B cell (primary cell): ENCODE measurements at regions not wholly inside any gene's neighbourhood (a gene's known extent, or its start where the extent isn't known, plus 50 kb on each side); places are given as distances from the start of the nearest gene placed in this dataset.

ENCODE experiments used
- ATAC-seq: fragments of 200-7000 bp; cut with Tn5 transposase; one replicate; pipeline ENCODE4 v1.10.0; 2021; ENCODE audit warnings: low read depth, mild to moderate bottlenecking, moderate number of reproducible peaks, moderate library complexity
- CTCF ChIA-PET: fragments of 350-600 bp; sonication (Branson Sonifier 250); formaldehyde crosslinking; loops from one replicate; lab custom pipeline; 2021; ENCODE audit warnings: antibody characterized with exemption, inconsistent platforms; lab: Charles Lee
- POLR2A ChIA-PET: fragments of 350-600 bp; sonication (Branson Sonifier 250); formaldehyde crosslinking; loops from one replicate; lab custom pipeline; 2021; ENCODE audit warnings: antibody characterized with exemption; lab: Charles Lee
- DNase-seq: peaks from one replicate; pipeline ENCODE4 v3.0.0; 2013
- H2AFZ ChIP-seq: 2 replicates; pipeline ENCODE4 v1.6.1; 2012; ENCODE audit warnings: mild to moderate bottlenecking, low read depth, low read length; ENCODE audit not compliant: insufficient read depth, poor library complexity, severe bottlenecking
- H3K27ac ChIP-seq, 2 donors: 1 replicate in 1 of 2; 2 replicates in 1 of 2; pipeline ENCODE4 v1.5.1; 2012 to 2013; ENCODE audit warnings: low read length in 2 of 2, mild to moderate bottlenecking in 2 of 2, moderate library complexity in 1 of 2
- H3K27me3 ChIP-seq, 4 experiments: fragments of 200-600 bp in 1 of 4; sonication (generic) in 1 of 4; replicated peaks in 1 of 4; 1 replicate in 2 of 4; 2 replicates in 2 of 4; pipeline versions ENCODE4 v1.6.1 to v1.7.0; 2013 to 2016; ENCODE audit warnings: low read length in 3 of 4, mild to moderate bottlenecking in 2 of 4, mixed read lengths in 1 of 4, moderate library complexity in 1 of 4; ENCODE audit not compliant: insufficient read depth in 4 of 4, control insufficient read depth in 3 of 4; ENCODE audit errors: control extremely low read depth in 1 of 4
- H3K36me3 ChIP-seq, 2 experiments: replicated peaks in 1 of 2; 1 replicate in 1 of 2; 2 replicates in 1 of 2; pipeline versions ENCODE4 v1.6.1 to v1.7.1; 2013; ENCODE audit warnings: low read length in 1 of 2; ENCODE audit not compliant: insufficient read depth in 2 of 2, control insufficient read depth in 1 of 2; ENCODE audit errors: control extremely low read depth in 1 of 2, extremely low read depth in 1 of 2
- H3K4me1 ChIP-seq, 2 donors: fragments of 200-600 bp in 1 of 2; sonication (generic) in 1 of 2; 1 replicate in 1 of 2; 2 replicates in 1 of 2; pipeline versions ENCODE4 v1.5.1 to v1.6.1; 2013 to 2017; ENCODE audit warnings: low read length in 2 of 2; ENCODE audit not compliant: control insufficient read depth in 2 of 2, insufficient read depth in 2 of 2
- H3K4me2 ChIP-seq: replicated peaks from 2 replicates; pipeline ENCODE3; 2012; ENCODE audit warnings: mild to moderate bottlenecking, low read depth, low read length; ENCODE audit not compliant: poor library complexity, severe bottlenecking
- H3K4me3 ChIP-seq, 5 experiments: fragments of 200-600 bp in 1 of 5; sonication (generic) in 1 of 5; 1 replicate in 3 of 5; 2 replicates in 2 of 5; pipeline versions ENCODE4 v1.5.1 to v1.7.0; 2011 to 2016; ENCODE audit warnings: low read length in 4 of 5, mild to moderate bottlenecking in 4 of 5, low read depth in 2 of 5, control low read depth in 1 of 5, moderate library complexity in 1 of 5; ENCODE audit not compliant: insufficient read depth in 1 of 5; ENCODE audit errors: control extremely low read depth in 1 of 5, extremely low read depth in 1 of 5
- H3K79me2 ChIP-seq: fragments of 200-600 bp; sonication (generic); one replicate; pipeline ENCODE4 v1.6.0; 2016; ENCODE audit warnings: low read length; ENCODE audit not compliant: control insufficient read depth, insufficient read depth
- H3K9ac ChIP-seq: fragments of 200-600 bp; sonication (generic); 2 replicates; pipeline ENCODE4 v1.6.1; 2017; ENCODE audit warnings: mild to moderate bottlenecking, low read length, moderate library complexity
- H3K9me3 ChIP-seq, 3 donors: one replicate each; pipeline versions ENCODE4 v1.6.1 to v1.7.1; 2013; ENCODE audit warnings: low read length in 2 of 3; ENCODE audit not compliant: control insufficient read depth in 2 of 3, insufficient read depth in 1 of 3; ENCODE audit errors: control extremely low read depth in 1 of 3
- H4K20me1 ChIP-seq: 2 replicates; pipeline ENCODE4 v1.6.0; 2012; ENCODE audit warnings: mild to moderate bottlenecking, low read length; ENCODE audit not compliant: insufficient read depth, control insufficient read depth, poor library complexity, severe bottlenecking
- H3K27ac Mint-ChIP-seq: one replicate; pipeline ENCODE4 v1.8.0; 2021; ENCODE audit warnings: mixed read lengths
- H3K27me3 Mint-ChIP-seq: one replicate; pipeline ENCODE4 v1.8.0; 2021; ENCODE audit warnings: mixed read lengths
- H3K4me1 Mint-ChIP-seq: one replicate; pipeline ENCODE4 v1.8.0; 2021; ENCODE audit warnings: mixed read lengths
- H3K4me3 Mint-ChIP-seq: one replicate; pipeline ENCODE4 v1.8.0; 2021; ENCODE audit warnings: mixed read lengths
- H3K9me3 Mint-ChIP-seq: one replicate; pipeline ENCODE4 v1.8.0; 2022; ENCODE audit warnings: mixed read lengths; ENCODE audit not compliant: insufficient read depth
- EZH2 ChIP-seq: IDR thresholded peaks from 2 replicates; pipeline ENCODE4 v1.6.1; 2012; ENCODE audit warnings: borderline replicate concordance, low read depth, mild to moderate bottlenecking, moderate library complexity, low read length; ENCODE audit not compliant: insufficient read depth, poor library complexity, severe bottlenecking
- WGBS: methylation state at CpG from one replicate; pipeline ENCODE4 v1.1.5; 2013; ENCODE audit warnings: missing lambda C conversion rate; ENCODE audit not compliant: insufficient coverage; 5-methylcytosine and 5-hydroxymethylcytosine counted together
- intact Hi-C: fragments of 100-400 bp; cut with micrococcal nuclease; formaldehyde crosslinking; loops from one replicate; pipeline ENCODE4 v1.10.0; 2022
- TF ChIP-seq, protein P1 (sequence below): fragments of 200-600 bp; IDR thresholded peaks from one replicate; pipeline ENCODE4 v1.8.0; 2022; ENCODE audit warnings: antibody characterized with exemption, mild to moderate bottlenecking

DNA sequence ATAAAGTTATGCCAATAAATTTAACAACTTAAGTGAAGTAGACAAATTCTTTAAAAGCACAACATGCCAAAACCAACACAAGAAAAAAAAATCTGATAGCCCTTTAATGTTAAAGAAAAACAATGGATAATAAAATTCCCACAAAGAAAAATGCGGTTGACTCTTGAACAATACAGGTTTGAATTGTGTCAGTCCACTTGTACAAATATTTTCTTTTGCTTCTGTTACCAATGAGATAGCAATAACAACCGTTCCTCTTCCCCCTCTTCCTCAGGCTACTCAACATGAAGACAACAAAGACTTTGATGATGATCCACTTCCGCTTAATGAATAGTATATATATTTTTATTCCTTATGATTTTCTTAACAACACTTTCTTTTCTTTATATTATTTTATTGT lies 283.9 kb upstream of the MAN1A1 start:
- DNase-seq (no peak), ATAC-seq (no peak)
- no peaks in the 10 kb centered on the region for H3K27me3 Mint-ChIP-seq
- Histone ChIP-seq H3K79me2 (no peaks in the 10 kb centered on the region), H3K4me1 (no peaks in the 10 kb centered on the region), H3K27ac (no peak overlapping the region), H3K27me3 (no peaks in the 10 kb centered on the region), H3K36me3 (no peaks in the 10 kb centered on the region), H2AFZ (no peak overlapping the region), H4K20me1 (no peaks in the 10 kb centered on the region), H3K4me3 (no peak overlapping the region), H3K9ac (no peak overlapping the region), H3K9me3 (peaks cover 0 to 2% (median 0%) of the 10 kb centered on the region in 3 donors), H3K4me2 (no peak overlapping the region)
- H3K4me3 Mint-ChIP-seq, result no peak overlapping the region
- TF ChIP-seq EZH2, result no peak
- TF ChIP-seq, protein P1, sequence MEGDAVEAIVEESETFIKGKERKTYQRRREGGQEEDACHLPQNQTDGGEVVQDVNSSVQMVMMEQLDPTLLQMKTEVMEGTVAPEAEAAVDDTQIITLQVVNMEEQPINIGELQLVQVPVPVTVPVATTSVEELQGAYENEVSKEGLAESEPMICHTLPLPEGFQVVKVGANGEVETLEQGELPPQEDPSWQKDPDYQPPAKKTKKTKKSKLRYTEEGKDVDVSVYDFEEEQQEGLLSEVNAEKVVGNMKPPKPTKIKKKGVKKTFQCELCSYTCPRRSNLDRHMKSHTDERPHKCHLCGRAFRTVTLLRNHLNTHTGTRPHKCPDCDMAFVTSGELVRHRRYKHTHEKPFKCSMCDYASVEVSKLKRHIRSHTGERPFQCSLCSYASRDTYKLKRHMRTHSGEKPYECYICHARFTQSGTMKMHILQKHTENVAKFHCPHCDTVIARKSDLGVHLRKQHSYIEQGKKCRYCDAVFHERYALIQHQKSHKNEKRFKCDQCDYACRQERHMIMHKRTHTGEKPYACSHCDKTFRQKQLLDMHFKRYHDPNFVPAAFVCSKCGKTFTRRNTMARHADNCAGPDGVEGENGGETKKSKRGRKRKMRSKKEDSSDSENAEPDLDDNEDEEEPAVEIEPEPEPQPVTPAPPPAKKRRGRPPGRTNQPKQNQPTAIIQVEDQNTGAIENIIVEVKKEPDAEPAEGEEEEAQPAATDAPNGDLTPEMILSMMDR, result no peak
- CTCF ChIA-PET, result no interaction called here
- intact Hi-C loops, result no loop called here
- H3K9me3 Mint-ChIP-seq, result peaks cover 2% of the 10 kb centered on the region
- POLR2A ChIA-PET, result no interaction called here
- H3K27ac Mint-ChIP-seq, result no peak overlapping the region
- H3K4me1 Mint-ChIP-seq, result no peaks in the 10 kb centered on the region
- no CpG with 5 or more reads among the region's 3 CpGs for WGBS

DNA sequence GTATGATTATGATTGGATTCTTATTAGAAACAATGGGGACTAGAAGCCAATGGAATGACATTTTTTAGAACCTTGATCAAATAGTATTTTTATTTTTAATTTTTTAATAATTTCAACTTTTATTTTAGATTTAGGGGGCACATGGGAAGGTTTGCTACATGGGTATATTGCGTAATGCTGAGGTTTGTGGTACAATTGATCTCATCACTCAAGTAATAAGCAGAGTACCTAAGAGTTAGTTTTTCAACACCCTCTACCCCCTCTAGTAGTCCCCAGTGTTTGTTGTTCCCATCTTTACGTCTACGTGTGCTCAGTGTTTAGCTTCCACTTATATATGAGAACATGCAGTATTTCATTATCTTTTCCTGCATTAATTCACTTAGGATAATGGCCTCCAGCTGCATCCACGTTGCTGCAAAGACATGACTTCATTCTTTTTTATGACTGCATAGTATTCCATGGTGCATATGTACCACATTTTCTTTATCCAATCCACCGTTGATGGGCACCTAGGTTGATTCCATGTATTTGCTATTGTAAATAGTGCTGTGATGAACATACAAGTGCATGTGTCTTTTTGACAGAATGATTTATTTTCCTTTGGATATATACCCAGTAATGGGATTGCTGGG lies 281.1 kb upstream of the MAN1A1 start:
- peaks cover 2% of the 10 kb centered on the region for H3K9me3 Mint-ChIP-seq
- no peaks in the 10 kb centered on the region for H3K27me3 ChIP-seq
- DNase-seq (no peak), ATAC-seq (no peak)
- H3K27ac ChIP-seq, result no peak overlapping the region
- no peak overlapping the region for H3K4me3 Mint-ChIP-seq
- WGBS, result 80% methylated on average over 1 of the region's 5 CpGs
- no peak for TF ChIP-seq EZH2
- TF ChIP-seq, protein P1, result no peak
- no peaks in the 10 kb centered on the region for H3K79me2 ChIP-seq
- H3K4me1 ChIP-seq, result no peaks in the 10 kb centered on the region
- intact Hi-C loops, result no loop called here
- peaks cover 0 to 2% (median 0%) of the 10 kb centered on the region in 3 donors for H3K9me3 ChIP-seq
- POLR2A ChIA-PET, result no interaction called here
- no peak overlapping the region for H3K27ac Mint-ChIP-seq
- no peak overlapping the region for H3K4me3 ChIP-seq
- CTCF ChIA-PET, result no interaction called here
- H4K20me1 ChIP-seq, result no peaks in the 10 kb centered on the region
- no peak overlapping the region for H3K9ac ChIP-seq
- no peak overlapping the region for H3K4me2 ChIP-seq
- no peak overlapping the region for H2AFZ ChIP-seq
- no peaks in the 10 kb centered on the region for H3K27me3 Mint-ChIP-seq
- H3K4me1 Mint-ChIP-seq, result no peaks in the 10 kb centered on the region
- H3K36me3 ChIP-seq, result no peaks in the 10 kb centered on the region
